ENCODE measurements at regions not wholly inside any gene's neighbourhood (a gene's known extent, or its start where the extent isn't known, plus 50 kb on each side); places are given as distances from the start of the nearest gene placed in this dataset.

DNA sequence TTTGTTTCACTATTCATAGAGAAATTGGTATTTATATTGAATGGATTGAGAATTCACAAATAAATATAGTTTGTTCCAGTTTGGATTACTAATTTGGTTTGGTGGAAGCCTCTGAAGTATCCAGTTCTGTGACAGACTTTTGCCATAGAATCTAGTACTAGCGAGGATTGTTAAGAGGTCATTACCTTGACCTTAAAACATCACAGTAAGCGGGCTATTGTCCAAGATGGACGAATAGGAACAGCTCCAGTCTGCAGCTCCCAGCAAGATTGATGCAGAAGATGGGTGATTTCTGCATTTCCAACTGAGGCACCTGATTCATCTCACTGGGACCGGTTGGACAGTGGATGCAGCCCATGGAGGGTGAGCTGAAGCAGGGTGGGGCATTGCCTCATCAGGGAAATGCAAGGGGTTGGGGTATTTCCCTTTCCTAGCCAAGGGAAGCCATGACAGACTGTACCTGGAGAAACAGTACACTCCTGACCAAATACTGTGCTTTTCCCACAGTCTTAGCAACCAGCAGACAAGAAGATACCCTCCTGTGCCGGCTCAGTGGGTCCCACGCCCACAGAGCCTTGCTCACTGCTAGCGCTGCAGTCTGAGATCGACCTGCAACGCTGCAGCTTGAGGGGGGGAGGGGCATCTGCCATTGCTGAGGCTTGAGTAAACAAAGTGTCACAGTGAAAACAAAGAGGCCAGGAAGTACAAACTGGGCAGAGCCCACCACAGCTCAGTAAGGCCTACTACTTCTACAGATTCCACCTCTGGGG, 66.4 kb upstream of the NEDD9 start:
- no peak for TF ChIP-seq CTCF (IDR thresholded peaks at IDR 0.05; ENCODE audit: unreplicated experiment)
- Mint-ChIP-seq H3K4me3 (ENCODE audit: unreplicated experiment) (no peak overlapping the region), H3K27me3 (ENCODE audit: insufficient read depth, unreplicated experiment) (no peaks in the 10 kb centered on the region), H3K9me3 (ENCODE audit: unreplicated experiment) (peaks cover 25% of the 10 kb centered on the region), H3K27ac (ENCODE audit: low read depth, unreplicated experiment) (no peak overlapping the region), H3K36me3 (ENCODE audit: insufficient read depth, unreplicated experiment) (no peaks in the 10 kb centered on the region), H3K4me1 (ENCODE audit: insufficient read depth, unreplicated experiment) (no peaks in the 10 kb centered on the region)
- no TSS peak for BruUV-seq (replicated peaks)
- no peak for DNase-seq (ENCODE audit: unreplicated experiment)
- ChIA-PET CTCF (no interaction called here), POLR2A (no interaction called here)
- intact Hi-C loops (cut with micrococcal nuclease), result no loop called here

GRCh38 chr6:11297376-11297729, 64.9 kb upstream of the NEDD9 start:
- ChIA-PET CTCF (no interaction called here), POLR2A (interaction anchor here (1.0 to 1.2 kb wide), 2 partner anchors 45 to 91 kb away, joined by 3 to 4 read pairs; no protein-coding TSS in a partner anchor)
- Mint-ChIP-seq H3K27ac (ENCODE audit: low read depth, unreplicated experiment) (no peak overlapping the region), H3K9me3 (ENCODE audit: unreplicated experiment) (peaks cover 15% of the 10 kb centered on the region), H3K4me3 (ENCODE audit: unreplicated experiment) (no peak overlapping the region), H3K27me3 (ENCODE audit: insufficient read depth, unreplicated experiment) (no peaks in the 10 kb centered on the region), H3K36me3 (ENCODE audit: insufficient read depth, unreplicated experiment) (no peaks in the 10 kb centered on the region), H3K4me1 (ENCODE audit: insufficient read depth, unreplicated experiment) (no peaks in the 10 kb centered on the region)
- intact Hi-C loops (cut with micrococcal nuclease), result no loop called here
- no peak for DNase-seq (ENCODE audit: unreplicated experiment)
- no peak for TF ChIP-seq CTCF (IDR thresholded peaks at IDR 0.05; ENCODE audit: unreplicated experiment)
- no TSS peak for BruUV-seq (replicated peaks)

- no peak for TF ChIP-seq CTCF (IDR thresholded peaks at IDR 0.05; ENCODE audit: unreplicated experiment)
- CTCF ChIA-PET, result no interaction called here
- Mint-ChIP-seq H3K4me3 (ENCODE audit: unreplicated experiment) (no peak overlapping the region), H3K36me3 (ENCODE audit: insufficient read depth, unreplicated experiment) (no peaks in the 10 kb centered on the region), H3K27ac (ENCODE audit: low read depth, unreplicated experiment) (no peak overlapping the region), H3K9me3 (ENCODE audit: unreplicated experiment) (peaks cover 12% of the 10 kb centered on the region), H3K27me3 (ENCODE audit: insufficient read depth, unreplicated experiment) (no peaks in the 10 kb centered on the region), H3K4me1 (ENCODE audit: insufficient read depth, unreplicated experiment) (no peaks in the 10 kb centered on the region)
- no peak for DNase-seq (ENCODE audit: unreplicated experiment)
- intact Hi-C loops (cut with micrococcal nuclease), result no loop called here
- no TSS peak for BruUV-seq (replicated peaks)
- POLR2A ChIA-PET, result interaction anchor here (1.0 to 1.2 kb wide), 2 partner anchors 45 to 90 kb away, joined by 3 to 4 read pairs; no protein-coding TSS in a partner anchor
Observed at GRCh38 chr6:11296449-11297375, 64.2 kb upstream of the NEDD9 start.

DNA sequence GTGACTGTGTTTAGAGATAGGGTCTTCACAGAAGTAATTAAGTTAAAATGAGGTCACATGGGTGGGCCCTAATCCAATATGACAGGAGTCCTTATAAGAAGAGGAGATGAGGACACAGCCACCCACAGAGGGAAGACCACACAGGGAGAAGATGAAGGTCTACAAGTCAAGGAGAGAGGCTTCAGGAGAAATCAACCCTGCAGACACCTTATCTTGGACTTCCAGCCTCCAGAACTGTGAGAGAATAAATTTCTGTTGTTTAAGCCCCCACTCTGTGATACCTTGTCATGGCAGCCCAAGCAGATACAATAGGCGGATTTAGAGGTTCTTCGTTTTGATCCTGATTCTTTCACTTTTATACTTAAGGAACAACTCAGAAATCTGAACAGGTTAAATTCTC, 63.5 kb upstream of the NEDD9 start:
- Mint-ChIP-seq H3K27ac (ENCODE audit: low read depth, unreplicated experiment) (no peak overlapping the region), H3K4me3 (ENCODE audit: unreplicated experiment) (no peak overlapping the region), H3K27me3 (ENCODE audit: insufficient read depth, unreplicated experiment) (no peaks in the 10 kb centered on the region), H3K36me3 (ENCODE audit: insufficient read depth, unreplicated experiment) (no peaks in the 10 kb centered on the region), H3K9me3 (ENCODE audit: unreplicated experiment) (peaks cover 8% of the 10 kb centered on the region), H3K4me1 (ENCODE audit: insufficient read depth, unreplicated experiment) (no peaks in the 10 kb centered on the region)
- BruUV-seq (replicated peaks), result no TSS peak
- CTCF ChIA-PET, result no interaction called here
- no peak for TF ChIP-seq CTCF (IDR thresholded peaks at IDR 0.05; ENCODE audit: unreplicated experiment)
- POLR2A ChIA-PET, result no interaction called here
- no peak for DNase-seq (ENCODE audit: unreplicated experiment)
- intact Hi-C loops (cut with micrococcal nuclease), result no loop called here
